CD8-positive, alpha-beta memory T cell (primary cell): ENCODE measurements at regions not wholly inside any gene's neighbourhood (a gene's known extent, or its start where the extent isn't known, plus 50 kb on each side); places are given as distances from the start of the nearest gene placed in this dataset.

ENCODE experiments used
- CTCF ChIA-PET: fragments of 350-600 bp; sonication (Branson Sonifier 250); formaldehyde crosslinking; loops from one replicate; lab custom pipeline; 2021; ENCODE audit warnings: antibody characterized with exemption; lab: Charles Lee
- POLR2A ChIA-PET: fragments of 350-600 bp; sonication (Branson Sonifier 250); formaldehyde crosslinking; loops from one replicate; lab custom pipeline; 2021; ENCODE audit warnings: antibody characterized with exemption; lab: Charles Lee
- DNase-seq, 5 donors: peaks; one replicate each; pipeline versions ENCODE4 v3.0.0 to v3.0.0-alpha.2; 2020 to 2022; ENCODE audit warnings: mixed read lengths in 1 of 5
- H3K27ac ChIP-seq: one replicate; pipeline ENCODE4 v1.7.0; 2013; ENCODE audit warnings: low read depth, mild to moderate bottlenecking, low read length, moderate library complexity
- H3K27me3 ChIP-seq: 2 replicates; pipeline ENCODE4 v1.7.0; 2013; ENCODE audit warnings: low read length, mild to moderate bottlenecking; ENCODE audit not compliant: insufficient read depth, poor library complexity, severe bottlenecking
- H3K36me3 ChIP-seq: 2 replicates; pipeline ENCODE4 v1.7.0; 2013; ENCODE audit warnings: mild to moderate bottlenecking, low read length, moderate library complexity; ENCODE audit not compliant: insufficient read depth
- H3K4me1 ChIP-seq: 2 replicates; pipeline ENCODE4 v1.7.0; 2013; ENCODE audit warnings: mild to moderate bottlenecking, low read length, moderate library complexity; ENCODE audit not compliant: insufficient read depth
- H3K4me3 ChIP-seq: 2 replicates; pipeline ENCODE4 v1.7.0; 2013; ENCODE audit warnings: mild to moderate bottlenecking, low read length
- H3K9me3 ChIP-seq: 2 replicates; pipeline ENCODE4 v1.7.0; 2013; ENCODE audit warnings: mild to moderate bottlenecking, low read length
- H3K27ac Mint-ChIP-seq, 8 donors: one replicate each; pipeline ENCODE4 v1.8.0; 2020 to 2021; ENCODE audit warnings: mixed read lengths in 8 of 8, mild to moderate bottlenecking in 6 of 8, inconsistent platforms in 3 of 8, moderate library complexity in 3 of 8
- H3K27me3 Mint-ChIP-seq, 2 donors: one replicate each; pipeline ENCODE4 v1.8.0; 2020 to 2021; ENCODE audit warnings: mixed read lengths in 2 of 2, mild to moderate bottlenecking in 1 of 2, moderate library complexity in 1 of 2
- H3K36me3 Mint-ChIP-seq, 3 donors: one replicate each; pipeline ENCODE4 v1.8.0; 2020 to 2021; ENCODE audit warnings: mixed read lengths in 3 of 3, inconsistent platforms in 1 of 3, mild to moderate bottlenecking in 1 of 3
- H3K4me1 Mint-ChIP-seq, 3 donors: one replicate each; pipeline ENCODE4 v1.8.0; 2020 to 2021; ENCODE audit warnings: mixed read lengths in 3 of 3, inconsistent platforms in 1 of 3, mild to moderate bottlenecking in 1 of 3
- H3K4me3 Mint-ChIP-seq, 7 donors: one replicate each; pipeline ENCODE4 v1.8.0; 2020 to 2021; ENCODE audit warnings: mixed read lengths in 7 of 7, mild to moderate bottlenecking in 6 of 7, moderate library complexity in 4 of 7, inconsistent platforms in 2 of 7
- H3K9me3 Mint-ChIP-seq, 5 donors: one replicate each; pipeline ENCODE4 v1.8.0; 2020 to 2022; ENCODE audit warnings: mixed read lengths in 5 of 5, mild to moderate bottlenecking in 3 of 5, moderate library complexity in 2 of 5, inconsistent platforms in 1 of 5

DNA sequence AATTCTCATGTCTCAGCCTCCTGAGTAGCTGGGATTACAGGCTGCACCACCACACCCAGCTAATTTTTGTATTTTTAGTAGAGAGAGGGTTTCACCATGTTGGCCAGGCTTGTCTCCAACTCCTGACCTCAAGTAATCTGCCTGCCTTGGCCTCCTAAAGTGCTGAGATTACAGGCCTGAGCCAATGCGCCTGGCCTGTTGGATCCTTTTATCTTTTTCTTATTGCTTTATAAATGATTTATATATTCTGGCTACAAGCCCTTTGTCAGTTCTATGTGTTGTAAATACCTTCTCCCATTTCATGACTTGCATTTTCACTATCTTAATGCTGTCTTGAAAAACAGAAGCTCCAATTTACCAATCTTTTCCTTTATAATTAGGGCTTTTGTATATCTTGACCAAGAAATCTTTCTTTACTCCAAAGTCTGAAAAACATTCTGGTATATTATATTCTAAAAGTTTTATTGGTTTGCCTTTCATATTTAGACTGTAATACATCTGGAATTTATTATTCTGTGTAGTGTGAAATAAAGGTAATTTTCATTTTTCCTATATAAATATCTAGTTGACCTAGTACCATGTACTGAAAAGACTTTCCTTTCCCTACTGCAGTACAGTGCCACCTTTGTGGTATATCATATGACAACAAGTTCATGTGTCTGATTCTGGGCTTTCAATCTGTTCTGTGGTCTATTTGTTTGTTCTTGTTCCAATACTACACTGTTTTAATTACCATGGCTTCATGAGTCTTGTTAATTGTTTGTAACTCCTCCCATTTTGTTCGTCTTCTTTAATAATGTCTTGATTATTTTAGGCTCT lies 52.9 kb upstream of the RNU6-1 start:
- Histone ChIP-seq H3K27me3 (no peaks in the 10 kb centered on the region), H3K4me1 (no peaks in the 10 kb centered on the region), H3K9me3 (no peaks in the 10 kb centered on the region), H3K27ac (no peak overlapping the region), H3K36me3 (no peaks in the 10 kb centered on the region), H3K4me3 (no peak overlapping the region)
- H3K36me3 Mint-ChIP-seq, result peaks cover 0 to 8% (median 0%) of the 10 kb centered on the region in 3 donors
- ChIA-PET POLR2A (no interaction called here), CTCF (no interaction called here)
- no peaks in the 10 kb centered on the region for H3K4me1 Mint-ChIP-seq
- H3K4me3 Mint-ChIP-seq, result no peak overlapping the region
- DNase-seq, result no peak
- H3K9me3 Mint-ChIP-seq, result peaks cover 0 to 14% (median 3%) of the 10 kb centered on the region in 5 donors
- peaks cover 7 to 44% of the 10 kb centered on the region in 2 donors for H3K27me3 Mint-ChIP-seq
- no peak overlapping the region for H3K27ac Mint-ChIP-seq

DNA sequence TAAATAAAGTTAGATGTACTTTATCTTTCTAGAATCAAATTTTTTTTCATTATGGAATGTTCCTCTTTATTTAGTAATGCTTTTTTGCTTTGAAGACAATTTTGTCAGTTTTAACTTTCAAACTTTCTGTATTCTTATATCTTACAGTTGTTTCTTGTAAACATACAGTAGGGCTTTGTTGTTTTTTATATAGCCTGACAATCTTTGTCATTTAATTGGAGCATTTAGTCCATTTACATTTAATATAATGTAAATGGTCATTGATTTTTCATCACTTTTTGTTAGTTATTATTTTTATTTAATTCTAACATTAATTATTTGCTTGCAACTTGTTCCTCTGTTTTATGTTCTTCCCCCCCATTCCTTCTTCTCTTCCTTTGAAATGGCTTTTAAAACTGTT lies 55.4 kb upstream of the RNU6-1 start:
- POLR2A ChIA-PET, result no interaction called here

DNA sequence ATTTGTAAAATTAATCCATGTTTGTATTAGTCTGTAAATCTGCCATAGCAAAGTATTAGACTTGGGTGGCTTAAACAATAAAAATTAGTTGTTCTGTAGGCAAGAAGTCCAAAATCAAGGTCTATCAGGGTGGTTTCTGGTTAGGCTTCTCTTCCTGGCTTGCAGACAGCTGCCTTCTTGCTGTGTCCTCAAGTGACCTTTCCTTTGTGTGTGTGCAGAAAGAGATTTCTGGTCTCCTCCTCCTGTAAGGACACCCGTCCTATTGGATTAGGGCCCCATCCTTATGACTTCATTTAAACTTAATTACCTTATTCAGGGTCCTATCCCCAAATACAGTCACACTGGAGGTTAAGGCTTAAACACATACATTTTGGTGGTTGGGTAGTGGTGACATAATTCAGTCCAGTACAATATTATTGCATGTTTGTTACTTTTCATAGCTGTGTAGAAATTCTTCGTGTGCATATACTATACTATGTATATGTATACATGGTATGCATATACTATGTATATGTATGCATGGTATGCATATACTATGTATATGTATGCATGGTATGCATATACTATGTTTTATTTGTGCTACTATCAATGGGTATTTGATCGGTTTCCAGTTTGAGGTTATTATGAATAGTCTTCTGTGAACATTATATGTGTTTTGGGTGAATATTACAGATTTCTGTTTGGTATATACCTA lies 57.9 kb upstream of the RNU6-1 start:
- Histone ChIP-seq H3K9me3 (no peaks in the 10 kb centered on the region), H3K36me3 (no peaks in the 10 kb centered on the region), H3K4me3 (no peak overlapping the region), H3K4me1 (no peaks in the 10 kb centered on the region), H3K27me3 (no peaks in the 10 kb centered on the region), H3K27ac (no peak overlapping the region)
- H3K4me3 Mint-ChIP-seq, result no peak overlapping the region
- peaks cover 4 to 7% of the 10 kb centered on the region in 2 donors for H3K27me3 Mint-ChIP-seq
- no peak overlapping the region for H3K27ac Mint-ChIP-seq
- H3K9me3 Mint-ChIP-seq, result peaks cover 0 to 6% (median 2%) of the 10 kb centered on the region in 5 donors
- ChIA-PET CTCF (no interaction called here), POLR2A (no interaction called here)
- peaks cover 0 to 4% (median 0%) of the 10 kb centered on the region in 3 donors for H3K36me3 Mint-ChIP-seq
- no peaks in the 10 kb centered on the region for H3K4me1 Mint-ChIP-seq
- DNase-seq, result no peak

More for the DNA sequence above, 55.4 kb upstream of the RNU6-1 start:
- no peaks in the 10 kb centered on the region for H3K4me1 Mint-ChIP-seq
- H3K36me3 Mint-ChIP-seq, result peaks cover 0 to 8% (median 0%) of the 10 kb centered on the region in 3 donors
- H3K4me1 ChIP-seq, result no peaks in the 10 kb centered on the region
- H3K9me3 ChIP-seq, result no peaks in the 10 kb centered on the region
- no peak for DNase-seq
- H3K36me3 ChIP-seq, result no peaks in the 10 kb centered on the region
- no peak overlapping the region for H3K27ac Mint-ChIP-seq
- H3K9me3 Mint-ChIP-seq, result peaks cover 0 to 6% (median 3%) of the 10 kb centered on the region in 5 donors
- no peak overlapping the region for H3K4me3 ChIP-seq
- no peak overlapping the region for H3K27ac ChIP-seq
- no peak overlapping the region for H3K4me3 Mint-ChIP-seq
- CTCF ChIA-PET, result interaction anchor here (0.7 kb wide), 1 partner anchor 22 kb away, joined by 3 read pairs; no protein-coding TSS in a partner anchor
- no peaks in the 10 kb centered on the region for H3K27me3 ChIP-seq
- H3K27me3 Mint-ChIP-seq, result peaks cover 6 to 22% of the 10 kb centered on the region in 2 donors

DNA sequence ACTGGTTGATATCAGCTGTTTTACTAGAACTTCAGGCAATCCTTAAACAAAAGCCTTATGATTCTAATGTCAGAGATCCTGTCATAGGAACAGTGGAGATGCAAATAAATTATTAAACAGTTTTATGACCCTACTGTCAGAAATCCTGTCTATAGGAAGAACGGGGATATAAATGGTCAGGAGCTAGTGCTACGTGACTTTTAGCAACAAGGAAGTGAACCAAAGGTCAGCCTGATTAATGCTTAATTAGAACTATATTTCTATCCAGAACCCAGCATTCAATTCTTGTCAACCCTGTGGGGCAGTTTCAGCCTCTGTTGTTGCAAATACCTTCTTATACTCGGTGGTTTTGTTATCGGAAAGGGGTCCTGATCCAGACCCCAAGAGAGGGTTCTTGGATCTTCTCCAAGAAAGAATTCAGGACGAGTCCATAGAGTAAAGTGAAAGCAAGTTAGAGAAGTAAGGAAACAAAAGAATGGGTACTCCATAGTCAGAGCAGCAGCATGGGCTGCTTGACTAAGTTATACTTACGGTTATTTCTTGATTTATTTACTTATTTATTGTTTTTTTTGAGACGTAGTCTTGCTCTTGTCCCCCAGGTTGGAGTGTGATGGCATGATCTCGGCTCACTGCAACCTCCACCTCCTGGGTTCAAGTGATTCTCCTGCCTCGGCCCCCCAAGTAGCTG lies 59.9 kb upstream of the RNU6-1 start:
- Histone ChIP-seq H3K36me3 (no peaks in the 10 kb centered on the region), H3K27ac (no peak overlapping the region), H3K4me3 (no peak overlapping the region), H3K4me1 (no peaks in the 10 kb centered on the region), H3K27me3 (no peaks in the 10 kb centered on the region), H3K9me3 (no peaks in the 10 kb centered on the region)
- Mint-ChIP-seq H3K4me1 (no peaks in the 10 kb centered on the region), H3K36me3 (peaks cover 0 to 4% (median 0%) of the 10 kb centered on the region in 3 donors), H3K27me3 (peaks cover 1 to 6% of the 10 kb centered on the region in 2 donors), H3K4me3 (no peak overlapping the region), H3K27ac (no peak overlapping the region), H3K9me3 (peaks cover 0 to 5% (median 2%) of the 10 kb centered on the region in 5 donors)
- DNase-seq, result no peak
- CTCF ChIA-PET, result no interaction called here
- POLR2A ChIA-PET, result no interaction called here

DNA sequence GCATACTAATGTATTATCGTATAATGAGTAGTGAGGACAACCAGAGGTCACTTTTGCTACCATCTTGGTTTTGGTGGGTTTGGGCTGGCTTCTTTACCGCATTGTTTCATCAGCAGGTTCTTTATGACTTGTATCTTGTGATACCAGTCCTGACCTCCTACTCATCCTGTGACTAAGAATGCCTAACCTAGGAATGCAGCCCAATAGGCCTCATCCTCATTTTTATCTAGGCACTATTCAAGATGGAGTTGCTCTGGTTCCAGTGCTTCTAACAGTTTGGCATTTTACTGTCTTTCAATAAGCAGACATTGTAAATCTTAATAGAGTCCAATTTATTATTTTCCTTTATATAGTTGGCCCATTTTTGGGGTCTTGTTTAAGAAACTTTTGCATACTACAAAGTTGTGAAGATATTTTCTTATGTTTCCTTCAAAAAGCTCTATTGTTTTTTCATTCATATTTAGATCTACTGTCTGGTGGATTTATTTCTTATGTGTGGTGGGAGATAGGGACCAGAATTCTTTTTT lies 60.8 kb upstream of the RNU6-1 start:
- H3K9me3 ChIP-seq, result no peaks in the 10 kb centered on the region
- ChIA-PET POLR2A (no interaction called here), CTCF (no interaction called here)
- Mint-ChIP-seq H3K36me3 (peaks cover 0 to under 1% (median 0%) of the 10 kb centered on the region in 3 donors), H3K27me3 (peaks cover under 1 to 3% of the 10 kb centered on the region in 2 donors), H3K27ac (no peak overlapping the region), H3K9me3 (peaks cover 0 to 2% (median under 1%) of the 10 kb centered on the region in 5 donors), H3K4me1 (no peaks in the 10 kb centered on the region), H3K4me3 (no peak overlapping the region)
- H3K4me1 ChIP-seq, result no peaks in the 10 kb centered on the region
- no peaks in the 10 kb centered on the region for H3K36me3 ChIP-seq
- no peak for DNase-seq
- H3K27ac ChIP-seq, result no peak overlapping the region
- no peak overlapping the region for H3K4me3 ChIP-seq
- no peaks in the 10 kb centered on the region for H3K27me3 ChIP-seq

DNA sequence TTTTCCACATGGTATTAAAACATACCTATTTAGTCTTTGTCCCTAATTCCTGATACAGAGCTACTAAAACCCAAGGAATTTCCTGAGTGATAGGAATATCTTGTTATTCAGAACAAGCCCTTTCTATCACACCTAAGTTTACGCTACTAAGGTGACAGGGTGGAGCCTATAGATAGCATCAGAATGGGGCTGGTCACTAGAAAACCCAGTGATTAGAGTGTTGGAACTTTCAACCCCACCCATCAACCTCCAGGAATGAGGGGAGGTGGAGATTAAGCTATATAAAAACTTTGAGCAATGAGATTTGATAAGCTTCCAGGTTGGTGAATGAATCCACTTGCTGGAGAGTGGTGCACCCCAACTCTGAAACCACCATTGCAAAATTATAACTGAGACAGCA lies 62.1 kb upstream of the RNU6-1 start:
- Histone ChIP-seq H3K27me3 (no peaks in the 10 kb centered on the region), H3K4me1 (no peaks in the 10 kb centered on the region), H3K27ac (no peak overlapping the region), H3K36me3 (no peaks in the 10 kb centered on the region), H3K9me3 (no peaks in the 10 kb centered on the region), H3K4me3 (no peak overlapping the region)
- Mint-ChIP-seq H3K4me3 (no peak overlapping the region), H3K4me1 (no peaks in the 10 kb centered on the region), H3K36me3 (no peaks in the 10 kb centered on the region), H3K27me3 (peaks cover 3 to 7% of the 10 kb centered on the region in 2 donors), H3K9me3 (no peaks in the 10 kb centered on the region), H3K27ac (no peak overlapping the region)
- POLR2A ChIA-PET, result no interaction called here
- DNase-seq, result no peak
- CTCF ChIA-PET, result no interaction called here

DNA sequence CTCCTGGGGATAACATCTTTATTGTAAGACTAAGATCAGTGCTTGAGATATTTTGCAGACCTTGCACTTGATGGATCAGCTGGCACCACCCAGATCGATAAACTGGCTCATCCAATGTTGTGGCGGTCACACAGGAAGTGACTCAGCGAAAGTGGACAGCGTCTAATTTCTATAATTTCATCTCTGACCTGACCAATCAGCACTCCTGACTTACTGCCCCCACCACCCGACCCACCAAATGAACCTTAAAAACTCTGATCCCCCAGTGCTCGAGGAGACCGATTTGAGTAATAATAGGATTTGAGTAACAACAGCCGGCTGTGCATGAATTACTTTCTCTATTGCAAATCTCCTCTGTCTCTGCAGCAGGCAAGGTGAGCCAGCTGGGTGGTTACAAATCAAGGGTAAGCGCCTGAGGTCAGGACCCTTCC lies 62.7 kb upstream of the RNU6-1 start:
- Histone ChIP-seq H3K27ac (no peak overlapping the region), H3K9me3 (no peaks in the 10 kb centered on the region), H3K4me3 (no peak overlapping the region), H3K4me1 (no peaks in the 10 kb centered on the region), H3K36me3 (no peaks in the 10 kb centered on the region), H3K27me3 (no peaks in the 10 kb centered on the region)
- Mint-ChIP-seq H3K27me3 (peaks cover 3 to 12% of the 10 kb centered on the region in 2 donors), H3K36me3 (peaks cover 0 to 4% (median 0%) of the 10 kb centered on the region in 3 donors), H3K4me3 (no peak overlapping the region), H3K4me1 (no peaks in the 10 kb centered on the region), H3K27ac (no peak overlapping the region), H3K9me3 (no peaks in the 10 kb centered on the region)
- ChIA-PET POLR2A (no interaction called here), CTCF (no interaction called here)
- no peak for DNase-seq
